Nucleus accumbens (tissue), 56 donors: ENCODE measurements at regions not wholly inside any gene's neighbourhood (a gene's known extent, or its start where the extent isn't known, plus 50 kb on each side); places are given as distances from the start of the nearest gene placed in this dataset.
"Not testable (repeated sequence)": the region's sequence is repeated elsewhere in the genome, so short reads cannot be mapped to it uniquely, and the experiment has no call there.

Experiments
- DNase-seq, 56 donors: peaks; one replicate each; lab custom pipeline; 2025; lab: John Stamatoyannopoulos, UW

GRCh38 chr11:98674390-98674789, 346.4 kb upstream of the CNTN5 start:
- no peak for DNase-seq

DNA sequence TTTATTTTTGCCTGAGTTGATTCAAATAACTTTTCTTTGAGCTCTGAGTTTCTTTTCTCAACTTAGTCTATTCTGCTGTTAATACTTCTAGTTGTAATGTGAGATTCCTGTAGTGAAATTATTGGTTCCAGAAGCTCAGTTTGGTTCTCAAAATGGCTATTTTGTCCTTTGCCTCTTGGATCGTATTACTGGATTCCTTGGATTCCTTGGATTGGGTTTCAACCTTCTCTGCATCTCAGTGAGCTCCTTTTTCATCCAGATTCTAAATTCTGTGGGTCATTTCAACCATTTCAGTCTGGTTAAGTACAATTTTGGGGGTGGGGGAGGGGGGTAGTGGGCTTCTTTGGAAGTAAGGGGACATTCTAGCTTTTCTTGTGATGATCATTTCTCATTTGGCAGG, 341.1 kb upstream of the CNTN5 start:
- no peak for DNase-seq

DNA sequence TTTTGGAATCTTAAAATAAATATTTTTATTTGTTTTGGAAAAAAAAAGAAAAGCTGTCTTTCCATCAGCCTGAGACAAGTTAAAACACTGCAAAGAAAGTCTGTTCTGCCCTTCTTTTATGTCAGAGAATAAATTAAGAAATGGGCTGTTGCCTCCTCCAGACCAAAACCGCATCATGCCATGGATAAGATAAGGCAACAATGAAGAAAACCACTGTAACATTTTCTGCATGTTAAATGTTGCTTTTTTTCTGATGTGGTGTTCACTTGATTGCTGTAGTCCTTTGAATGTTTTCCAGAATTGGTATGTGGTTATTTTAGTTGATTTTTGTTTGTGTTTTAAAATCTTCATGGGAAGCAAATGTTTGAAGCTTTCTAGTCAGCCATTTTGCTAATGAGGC, 319.2 kb upstream of the CNTN5 start:
- DNase-seq: no peak

DNA sequence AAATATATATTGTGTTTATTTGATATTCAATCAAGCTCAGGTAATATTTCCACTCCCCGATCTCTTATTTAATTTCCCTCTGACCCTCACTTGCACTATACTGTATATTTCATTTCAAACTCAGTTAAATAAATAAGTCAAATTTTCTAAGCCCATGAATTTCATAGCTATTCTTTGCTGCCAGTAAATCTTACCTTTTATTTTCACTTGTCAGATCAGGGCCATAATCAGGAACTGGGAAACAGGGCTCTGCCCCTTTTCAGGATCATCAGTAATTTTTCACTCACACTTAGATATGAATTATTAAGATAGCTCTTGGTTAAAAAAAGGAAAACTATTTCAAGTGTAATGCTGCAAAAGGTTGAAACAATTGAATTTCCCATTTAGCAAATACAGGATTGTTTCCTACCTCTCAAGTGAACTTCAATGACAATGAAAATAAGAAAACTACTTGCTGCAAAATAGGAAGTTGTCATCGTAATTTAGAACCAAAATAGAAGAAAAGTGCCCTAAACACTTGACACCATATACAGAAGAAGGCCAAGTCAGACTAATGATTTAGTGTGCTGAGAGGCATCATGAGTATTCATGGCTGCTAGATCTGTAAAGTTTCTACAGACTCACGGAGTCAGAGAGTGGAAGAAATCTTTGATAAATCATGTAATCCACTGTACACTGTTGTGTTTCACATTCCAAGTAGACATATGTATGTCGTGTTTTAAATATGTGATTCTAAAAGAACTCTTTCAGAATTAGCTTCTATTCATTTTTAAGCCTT, 316.8 kb upstream of the CNTN5 start:
- no peak for DNase-seq

DNA sequence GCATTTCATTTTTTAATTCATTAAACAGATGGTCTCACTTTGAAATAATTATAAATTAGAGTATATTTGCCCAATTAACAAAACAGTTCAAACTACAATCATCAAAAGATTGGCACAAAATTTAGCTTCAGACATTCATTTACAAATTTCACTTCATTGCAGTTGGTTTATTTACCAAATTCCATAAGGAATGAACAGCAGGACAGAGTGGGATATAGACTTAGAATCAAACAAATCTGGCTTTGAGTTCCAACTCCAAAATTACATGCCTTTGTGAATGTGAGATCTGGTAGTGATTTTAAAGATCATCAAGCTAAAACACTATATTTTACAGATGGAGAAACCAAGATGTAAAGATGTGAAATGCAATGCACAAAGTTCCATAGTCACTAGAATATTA, 310.7 kb upstream of the CNTN5 start:
- DNase-seq: no peak

DNA sequence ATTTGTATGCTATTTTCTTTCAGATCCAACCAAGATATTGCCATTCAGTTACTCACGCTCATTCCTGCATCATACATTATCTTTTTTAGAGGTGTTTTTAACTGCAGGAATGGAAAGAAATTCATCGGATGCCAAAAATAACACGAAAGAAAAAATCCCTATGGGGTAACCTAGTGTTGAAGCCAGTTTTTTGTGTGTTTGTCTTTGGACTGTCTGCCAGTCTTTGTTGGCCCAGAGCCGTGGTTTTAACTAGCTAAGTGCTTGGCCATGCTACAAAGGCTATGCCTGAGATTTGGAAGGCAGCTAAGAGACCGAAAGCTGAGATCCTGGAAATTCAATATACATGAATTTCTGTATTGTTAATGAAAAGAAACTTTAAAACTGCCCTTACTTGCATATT, 309.8 kb upstream of the CNTN5 start:
- no peak for DNase-seq

DNA sequence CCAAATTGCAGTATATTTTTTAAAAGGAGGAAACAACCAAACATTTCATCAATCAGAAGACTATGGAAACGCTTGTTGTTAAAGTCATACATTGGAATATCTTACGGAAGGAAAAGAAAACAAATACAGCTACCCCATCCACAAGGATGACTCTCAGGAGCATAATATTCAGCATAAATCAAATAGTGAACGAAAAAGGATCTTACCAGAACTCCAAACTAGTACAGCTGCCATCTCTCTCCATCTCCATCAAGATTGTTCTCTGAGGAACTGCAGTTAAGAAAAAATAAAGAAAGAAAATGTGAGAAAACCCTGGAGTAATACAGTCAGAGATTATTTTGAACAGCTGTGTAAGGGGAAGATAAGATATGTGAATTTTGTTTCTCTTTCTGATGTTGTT, 299.8 kb upstream of the CNTN5 start:
- no peak for DNase-seq

- no peak for DNase-seq
These were observed 295.3 kb upstream of the CNTN5 start for GRCh38 chr11:98725471-98725870.

GRCh38 chr11:98728421-98728820, 292.3 kb upstream of the CNTN5 start:
- DNase-seq: no peak

DNA sequence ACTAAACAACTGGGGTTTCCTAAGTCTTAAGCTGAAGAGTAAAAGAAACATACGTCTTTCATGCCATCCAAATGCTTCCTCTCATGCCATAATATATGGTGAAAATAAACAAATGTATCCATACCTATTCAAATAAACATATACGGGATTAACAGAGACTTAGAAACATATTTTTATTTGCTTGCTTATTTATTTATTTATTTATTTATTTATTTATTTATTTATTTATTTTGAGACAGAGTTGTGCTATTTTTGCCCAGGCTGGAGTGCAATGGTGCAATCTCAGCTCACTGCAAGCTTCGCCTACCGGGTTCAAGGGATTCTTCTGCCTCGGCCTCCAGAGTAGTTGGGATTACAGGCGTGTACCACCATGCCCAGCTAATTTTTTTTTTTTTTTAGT, 291.6 kb upstream of the CNTN5 start:
- DNase-seq: no peak

DNA sequence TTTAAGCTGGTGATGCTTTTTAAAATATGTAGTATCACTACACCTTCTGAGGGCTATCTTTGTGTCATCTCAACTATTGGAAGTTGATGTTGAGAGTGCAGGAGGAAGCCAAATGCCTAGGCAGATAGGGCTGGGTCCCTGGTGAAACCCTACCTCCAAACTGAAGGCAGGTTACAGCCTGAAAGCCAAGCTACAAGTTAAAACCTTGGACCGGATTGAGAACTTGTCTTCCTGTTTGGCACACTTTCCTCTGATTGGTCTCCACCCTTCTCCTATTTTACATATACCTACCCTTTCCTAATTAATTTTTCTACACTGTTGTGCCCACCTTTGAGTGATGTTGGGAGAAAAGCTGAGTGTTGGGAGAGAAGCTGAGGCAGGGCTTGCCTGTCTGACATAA, 287.8 kb upstream of the CNTN5 start:
- no peak for DNase-seq

DNA sequence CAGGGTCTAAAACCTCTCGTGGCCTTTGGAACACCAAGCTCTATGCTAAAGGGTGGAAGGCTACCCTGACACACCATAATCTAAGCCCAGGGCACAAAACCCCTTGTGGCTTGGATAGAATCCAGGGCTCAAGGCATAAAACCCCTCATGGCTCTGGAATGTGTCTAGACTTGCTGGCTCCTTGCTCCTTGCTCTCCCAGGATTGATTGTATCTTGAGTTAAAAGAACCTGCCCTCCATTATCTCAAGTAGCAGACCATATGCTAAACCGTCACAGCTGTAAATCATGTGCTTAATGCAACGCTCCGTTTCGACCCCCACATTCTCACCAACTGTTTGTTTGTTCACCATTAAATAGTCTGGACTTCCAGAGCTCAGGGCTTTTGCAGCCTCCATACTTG, 287.4 kb upstream of the CNTN5 start:
- DNase-seq: not testable (repeated sequence)

- DNase-seq: no peak
These were observed 286.1 kb upstream of the CNTN5 start for GRCh38 chr11:98734686-98735085.

GRCh38 chr11:98736833-98737232, 283.9 kb upstream of the CNTN5 start:
- DNase-seq: no peak

DNA sequence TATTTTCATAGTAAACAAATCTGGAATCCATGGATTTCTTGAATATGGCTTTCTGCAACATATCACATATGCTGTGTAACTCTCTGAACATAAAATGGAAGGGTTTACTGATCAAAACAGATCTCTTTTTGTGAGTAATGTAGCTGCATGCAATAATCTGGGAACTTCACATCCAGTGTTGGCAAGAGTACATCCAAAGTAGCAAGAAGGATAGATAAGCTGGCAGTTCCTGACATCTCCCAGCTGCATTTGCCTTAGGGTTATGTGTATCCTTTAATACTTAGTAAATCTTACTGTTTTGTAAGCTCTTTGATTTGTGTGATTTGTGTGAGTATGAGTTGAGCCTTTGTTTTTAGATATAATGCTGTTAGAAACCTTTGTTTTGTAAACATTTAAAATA, 280.4 kb upstream of the CNTN5 start:
- no peak for DNase-seq

DNA sequence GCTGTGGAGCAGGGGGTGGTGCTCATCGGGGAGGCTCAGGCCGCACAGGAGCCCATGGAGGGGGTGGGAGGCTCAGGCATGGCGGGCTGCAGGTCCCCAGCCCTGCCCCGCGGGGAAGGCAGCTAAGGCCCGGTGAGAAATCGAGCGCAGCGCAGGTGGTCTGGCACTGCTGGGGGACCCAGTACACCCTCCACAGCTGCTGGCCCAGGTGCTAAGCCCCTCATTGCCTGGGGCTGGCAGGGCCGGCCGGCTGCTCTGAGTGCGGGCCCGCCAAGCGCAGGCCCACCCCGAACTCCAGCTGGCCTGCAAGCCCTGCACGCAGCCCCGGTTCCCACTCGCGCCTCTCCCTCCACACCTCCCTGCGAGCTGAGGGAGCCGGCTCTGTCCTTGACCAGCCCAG, 257.3 kb upstream of the CNTN5 start:
- not testable (repeated sequence) for DNase-seq

GRCh38 chr11:98766903-98767302, 253.8 kb upstream of the CNTN5 start:
- no peak for DNase-seq

GRCh38 chr11:98770046-98770445, 250.7 kb upstream of the CNTN5 start:
- DNase-seq: not testable (repeated sequence)

DNA sequence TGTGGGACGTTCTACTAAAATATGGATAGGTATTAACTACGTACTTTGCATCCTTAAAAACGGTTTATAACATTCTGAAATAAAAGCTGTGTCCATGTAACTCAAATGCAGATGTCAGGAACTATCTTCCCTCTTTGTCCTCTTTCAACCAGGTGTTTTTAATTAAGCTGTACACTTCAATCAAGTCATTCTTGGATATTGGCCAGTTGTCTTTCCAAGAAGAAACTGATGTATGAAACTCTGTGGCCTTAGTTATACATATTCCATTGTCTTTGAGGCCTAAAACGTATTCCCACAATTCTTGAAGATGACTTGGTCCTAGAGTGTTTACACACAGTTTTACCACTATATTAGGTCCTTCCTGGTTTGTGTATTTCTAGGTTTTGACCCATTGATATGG, 249.0 kb upstream of the CNTN5 start:
- DNase-seq: no peak

GRCh38 chr11:98772893-98773292, 247.9 kb upstream of the CNTN5 start:
- DNase-seq: no peak

GRCh38 chr11:98793276-98793675, 227.5 kb upstream of the CNTN5 start:
- no peak for DNase-seq

GRCh38 chr11:98798333-98798732, 222.4 kb upstream of the CNTN5 start:
- DNase-seq: no peak

DNA sequence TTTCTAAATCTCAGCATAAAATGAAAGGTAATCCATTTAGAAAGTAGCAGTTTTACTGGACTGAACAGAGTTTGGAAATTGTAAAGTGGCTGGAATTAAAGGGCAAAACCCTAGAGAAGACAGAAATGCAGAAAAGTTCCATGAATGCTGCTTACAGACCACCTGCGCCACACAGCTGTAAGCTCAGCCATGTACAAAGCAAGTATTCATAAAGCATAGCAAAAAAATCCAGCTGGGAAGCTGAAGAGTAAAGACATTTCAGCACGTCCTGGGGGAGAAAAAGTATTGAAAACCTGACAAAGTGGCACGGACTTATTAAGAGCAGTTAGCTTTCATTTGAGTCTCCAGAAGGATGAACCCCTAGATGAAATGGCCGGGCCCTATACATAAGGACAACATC, 220.1 kb upstream of the CNTN5 start:
- no peak for DNase-seq
